NCI-H2227 (cell line): ENCODE measurements at regions not wholly inside any gene's neighbourhood (a gene's known extent, or its start where the extent isn't known, plus 50 kb on each side); places are given as distances from the start of the nearest gene placed in this dataset.
"Not testable (repeated sequence)": the region's sequence is repeated elsewhere in the genome, so short reads cannot be mapped to it uniquely, and the experiment has no call there.

Experiments
- DNase-seq: peaks from one replicate; lab custom pipeline; 2025; ENCODE audit not compliant: unreplicated experiment; lab: John Stamatoyannopoulos, UW

DNA sequence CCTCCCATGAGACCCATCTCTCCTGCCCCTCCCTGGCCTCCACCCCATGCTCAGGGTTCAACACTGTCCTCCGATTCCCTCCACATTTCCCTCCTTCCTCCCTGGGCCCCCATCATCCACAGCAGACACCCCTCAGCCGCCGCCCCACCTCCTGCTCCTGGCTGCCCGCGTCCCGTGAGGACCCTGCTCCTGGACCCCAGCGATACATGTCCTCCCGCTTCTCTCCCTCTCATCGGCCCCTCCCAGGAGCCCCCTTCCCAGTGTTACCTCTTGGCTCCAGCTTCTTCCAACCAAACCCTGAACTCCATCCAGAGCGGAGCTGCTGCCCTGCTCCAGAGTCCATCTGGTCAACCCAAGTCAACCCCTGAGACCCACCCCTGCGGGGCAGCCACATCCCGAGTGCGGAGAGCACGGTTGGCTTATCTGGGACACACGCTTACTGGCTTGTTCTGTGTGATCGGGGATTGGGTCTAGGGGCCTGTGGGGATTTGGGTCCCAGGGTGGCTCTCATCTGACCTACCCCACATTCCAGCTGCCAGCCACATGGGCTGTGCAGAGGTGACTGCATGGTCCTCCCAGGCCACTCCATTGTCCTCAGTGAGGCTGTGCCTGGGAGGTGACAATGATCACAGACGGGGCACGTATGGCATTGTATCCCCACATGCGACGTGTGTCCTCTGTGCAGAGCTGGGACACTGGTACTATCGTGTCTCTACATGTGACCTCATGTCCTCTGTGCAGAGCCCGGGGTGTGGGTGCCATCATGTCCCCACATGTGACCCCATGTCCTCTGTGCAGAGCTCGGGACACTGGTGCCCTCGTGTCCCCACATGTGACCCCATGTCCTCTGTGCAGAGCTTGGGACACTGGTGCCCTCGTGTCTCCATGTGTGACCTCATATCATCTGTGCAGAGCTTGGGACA, 333.6 kb downstream of the ADGRD1 start:
- no peak for DNase-seq

DNA sequence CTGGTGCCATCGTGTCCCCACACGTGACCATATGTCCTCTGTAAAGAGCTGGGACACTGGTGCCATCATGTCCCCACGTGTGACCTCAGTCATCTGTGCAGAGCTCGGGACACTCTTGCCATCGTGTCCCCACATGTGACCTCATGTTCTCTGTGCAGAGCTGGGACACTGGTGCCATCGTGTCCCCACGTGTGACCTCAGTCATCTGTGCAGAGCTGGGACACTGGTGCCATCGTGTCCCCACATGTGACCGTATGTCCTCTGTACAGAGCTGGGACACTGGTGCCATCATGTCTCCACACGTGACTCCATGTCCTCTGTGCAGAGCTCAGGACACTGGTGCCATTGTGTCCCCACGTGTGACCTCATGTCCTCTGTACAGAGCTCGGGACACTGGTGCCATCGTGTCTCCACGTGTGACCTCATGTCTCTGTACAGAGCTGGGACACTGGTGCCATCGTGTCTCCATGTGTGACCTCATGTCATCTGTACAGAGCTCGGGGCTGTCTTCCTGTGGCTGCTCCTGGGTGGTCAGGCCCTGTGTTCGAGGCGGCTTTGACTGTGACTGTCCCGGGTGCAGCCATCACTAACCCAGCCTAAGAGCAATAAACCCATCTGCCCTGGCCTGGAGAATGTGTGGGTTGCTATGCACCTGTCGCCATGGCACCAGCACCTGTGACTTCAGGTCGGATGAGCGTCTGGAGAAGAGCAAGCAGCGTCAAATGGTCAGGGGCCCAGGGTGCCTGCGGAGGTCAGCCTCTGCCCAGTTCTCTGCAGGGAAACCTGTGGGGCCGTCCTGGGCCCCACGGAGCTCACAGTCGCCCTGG, 334.4 kb downstream of the ADGRD1 start:
- DNase-seq = no peak

DNA sequence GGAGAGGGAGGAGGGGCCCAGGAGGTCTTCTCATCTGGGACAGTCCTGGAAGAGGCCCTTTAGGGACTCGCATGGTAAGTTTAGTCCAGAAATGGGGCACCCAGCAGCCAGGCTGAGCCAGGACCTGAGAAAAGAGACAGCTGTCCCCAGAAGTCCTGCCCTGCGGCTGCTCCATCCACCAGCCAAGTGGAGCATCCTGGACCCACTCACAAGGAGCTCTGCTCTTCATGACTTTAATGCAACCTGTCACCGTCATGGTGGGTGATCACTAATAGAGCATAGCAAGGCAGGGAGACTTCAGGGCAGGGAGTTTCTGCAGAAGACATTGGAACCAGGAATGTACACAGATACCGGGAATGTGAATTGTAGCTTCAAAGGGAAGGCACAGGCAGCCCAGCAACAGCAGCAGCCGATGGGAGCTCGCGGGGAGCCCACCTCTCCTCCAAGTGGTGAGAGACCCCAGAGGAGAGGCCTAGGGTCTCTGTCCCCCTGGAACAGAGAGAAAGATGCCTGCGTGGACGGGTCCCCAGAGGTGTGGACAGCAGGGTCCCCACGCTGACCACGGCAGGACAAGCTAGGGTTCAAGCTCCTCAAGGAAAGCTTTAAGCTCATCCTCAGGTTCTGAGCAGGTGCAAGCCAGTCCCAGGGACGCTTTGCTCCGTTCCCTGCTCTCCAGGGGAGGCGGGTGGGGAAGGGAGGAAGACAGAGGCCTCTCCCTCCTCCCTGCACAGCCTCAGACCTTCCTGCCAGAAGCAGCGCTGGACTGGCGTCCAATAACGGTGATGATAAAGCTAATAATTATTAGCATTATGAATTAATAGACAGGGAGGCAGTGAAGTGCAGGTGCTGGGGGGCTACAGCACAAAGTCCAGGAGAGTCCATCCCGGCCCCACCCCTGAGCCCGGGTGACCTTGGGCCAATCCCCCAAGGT, 335.3 kb downstream of the ADGRD1 start:
- not testable (repeated sequence) for DNase-seq

DNA sequence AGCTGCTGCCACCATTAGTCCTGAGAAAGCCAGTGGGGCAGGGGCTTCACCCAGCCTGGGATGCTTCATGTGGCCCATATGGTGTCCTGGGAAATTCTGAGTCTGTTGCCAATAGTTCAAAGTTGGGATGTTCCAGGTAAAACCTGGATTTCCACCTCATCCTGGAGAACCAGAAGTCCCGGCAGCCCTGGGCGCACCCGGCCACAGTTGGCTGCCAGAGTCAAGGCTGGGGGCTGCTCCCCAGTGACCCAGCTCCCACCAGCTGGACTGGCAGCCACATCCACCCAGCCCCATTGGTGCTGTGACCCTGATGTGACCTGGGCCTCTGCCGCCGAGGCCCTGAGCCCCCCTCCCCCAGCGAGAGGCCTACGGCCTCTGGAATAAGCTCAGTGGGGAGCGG, 336.1 kb downstream of the ADGRD1 start:
- not testable (repeated sequence) for DNase-seq

DNA sequence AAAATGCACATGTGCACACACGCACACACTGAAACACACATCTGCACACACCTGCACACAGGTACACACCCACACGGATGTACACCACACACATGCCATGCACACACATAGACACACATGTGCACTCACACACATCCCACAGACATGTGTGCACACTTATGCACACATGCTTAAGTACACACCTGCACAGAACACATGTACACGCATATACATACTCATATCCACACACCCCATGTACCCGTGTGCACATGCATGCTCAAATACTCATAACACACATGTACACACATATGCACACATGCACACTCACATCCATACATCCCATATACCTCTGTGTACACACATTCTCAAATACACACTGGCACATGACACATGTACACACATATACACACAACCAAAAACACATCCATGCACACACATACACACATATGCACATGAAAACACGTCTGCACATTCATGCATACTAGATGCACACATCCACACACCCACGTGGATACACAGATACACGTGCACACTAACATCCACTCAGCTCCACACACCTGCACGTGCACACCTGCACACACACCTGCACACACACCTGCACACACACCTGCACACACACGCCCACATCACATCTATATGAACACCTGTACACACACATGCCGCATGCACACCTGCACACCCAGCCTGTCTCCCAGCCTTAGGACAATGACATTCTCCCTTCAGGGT, 336.7 kb downstream of the ADGRD1 start:
- no peak for DNase-seq

DNA sequence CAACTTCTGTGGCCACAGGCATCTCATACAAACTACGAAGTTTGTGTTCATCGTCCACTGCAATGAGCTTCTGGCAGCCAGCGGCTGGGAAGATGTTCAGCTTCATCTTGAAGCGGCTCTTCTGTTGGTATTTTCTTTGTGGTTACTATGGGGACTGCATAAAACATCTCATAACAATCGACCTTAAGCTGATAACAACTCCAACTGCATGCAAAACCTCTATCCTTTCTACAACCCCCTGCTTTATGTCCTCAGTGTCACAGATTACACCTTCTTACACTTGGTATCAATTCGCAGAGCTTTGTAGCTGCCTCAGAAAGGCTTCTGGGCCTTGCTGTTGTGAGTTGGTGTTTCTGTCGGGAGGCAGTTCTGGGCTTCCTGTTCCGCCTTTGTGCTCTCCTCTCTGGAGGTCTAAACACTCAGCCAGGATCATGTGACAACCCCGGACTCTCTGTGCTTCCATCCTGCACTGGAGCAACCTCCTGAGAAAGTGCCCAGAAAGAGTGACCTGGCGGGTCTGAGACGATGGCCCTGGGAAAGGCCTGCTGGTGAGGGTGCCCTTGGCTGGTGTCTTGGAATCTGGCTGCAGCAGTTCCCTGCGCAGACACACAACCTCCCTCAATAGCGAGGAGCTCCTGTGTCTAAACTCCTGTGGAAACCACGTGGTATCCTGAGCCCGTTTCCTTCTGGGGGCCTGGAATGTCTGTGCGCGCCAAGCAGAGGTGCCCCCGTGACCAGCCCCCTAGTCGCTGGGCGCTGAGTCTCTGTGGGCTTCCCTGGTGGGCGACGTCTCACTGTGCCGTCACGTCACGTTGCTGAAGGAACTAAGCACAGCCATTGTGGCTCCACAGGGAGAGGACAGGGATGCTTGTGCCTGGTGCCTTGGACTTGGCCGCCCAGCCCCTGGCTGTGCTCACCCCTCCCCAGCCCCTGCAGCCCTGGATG, 339.6 kb downstream of the ADGRD1 start:
- not testable (repeated sequence) for DNase-seq

DNA sequence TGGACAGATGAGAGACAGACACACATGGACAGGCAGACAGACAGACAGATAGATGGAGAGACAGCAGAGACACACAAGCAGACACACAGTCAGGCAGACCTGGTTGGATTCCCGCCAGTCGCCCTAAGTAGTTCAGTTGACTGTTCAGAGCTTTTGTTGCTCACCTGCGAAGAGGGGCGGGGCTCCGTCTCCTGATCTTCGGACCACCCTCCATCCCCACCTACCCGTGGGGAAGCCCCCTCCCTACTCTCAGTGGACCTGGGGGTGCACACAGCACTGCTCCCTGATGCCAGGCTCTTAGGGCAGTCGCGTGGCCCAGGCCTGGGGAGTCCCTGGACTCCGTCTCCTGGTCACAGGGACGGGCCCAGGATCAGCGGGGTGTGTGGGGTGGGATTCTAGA, 341.0 kb downstream of the ADGRD1 start:
- DNase-seq = not testable (repeated sequence)

DNA sequence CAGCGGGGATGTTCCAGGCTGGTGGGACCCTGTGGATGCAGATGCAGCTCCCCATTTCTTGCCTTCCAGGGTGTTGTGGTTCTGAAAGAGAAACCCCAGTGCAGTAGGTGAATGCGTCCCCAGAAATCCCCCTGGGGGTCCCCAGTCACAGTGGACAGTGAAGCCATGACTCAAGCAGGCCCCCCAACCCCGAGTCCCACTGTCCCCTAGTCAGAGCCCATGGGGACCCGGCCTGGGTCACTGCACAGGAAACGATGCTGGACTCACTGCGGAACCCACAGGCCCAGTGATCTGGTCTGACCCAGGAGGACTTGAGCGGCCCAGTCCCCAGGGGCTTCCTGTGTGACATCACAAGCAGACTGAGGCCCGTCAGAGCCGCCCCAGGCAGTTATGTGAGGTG, 341.4 kb downstream of the ADGRD1 start:
- DNase-seq = not testable (repeated sequence)

DNA sequence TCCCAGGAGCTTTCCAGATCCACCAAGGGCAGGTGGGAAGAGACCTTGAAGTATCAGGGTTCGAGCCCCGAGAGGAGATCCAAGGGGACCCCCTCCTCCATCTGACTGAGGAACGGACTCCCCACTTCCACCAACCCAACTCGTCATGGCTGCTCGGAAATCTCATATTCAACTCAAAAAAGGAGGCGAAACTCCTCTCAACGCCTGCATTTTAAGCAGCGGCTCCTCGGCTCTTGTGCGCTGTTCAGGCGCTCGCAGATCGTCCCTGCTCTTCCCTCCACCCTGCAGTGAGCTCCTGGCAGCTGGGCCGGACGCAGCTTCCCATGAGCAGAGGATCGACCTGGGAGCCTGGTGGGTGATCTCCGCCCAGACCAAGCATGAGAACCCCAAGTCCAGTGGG, 341.9 kb downstream of the ADGRD1 start:
- DNase-seq = not testable (repeated sequence)

DNA sequence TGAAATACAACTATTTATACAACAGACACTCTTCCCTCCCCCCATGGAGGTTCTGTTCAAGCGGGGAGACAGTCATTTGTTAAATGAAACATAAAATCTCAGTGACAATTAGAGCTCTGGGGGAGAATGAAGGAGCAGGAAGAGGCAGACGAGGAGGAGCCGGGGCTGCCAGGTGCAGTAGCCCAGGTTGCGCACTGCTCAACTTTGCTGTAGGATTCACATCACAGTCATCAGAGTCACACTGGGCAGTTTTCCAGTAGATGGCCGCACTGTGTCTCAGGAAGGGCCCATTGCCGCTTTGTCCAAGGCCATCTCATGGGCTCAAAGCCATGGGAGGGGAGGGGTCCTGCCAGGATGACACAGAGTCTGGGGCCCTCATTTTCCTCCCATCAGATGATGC, 342.4 kb downstream of the ADGRD1 start:
- not testable (repeated sequence) for DNase-seq

DNA sequence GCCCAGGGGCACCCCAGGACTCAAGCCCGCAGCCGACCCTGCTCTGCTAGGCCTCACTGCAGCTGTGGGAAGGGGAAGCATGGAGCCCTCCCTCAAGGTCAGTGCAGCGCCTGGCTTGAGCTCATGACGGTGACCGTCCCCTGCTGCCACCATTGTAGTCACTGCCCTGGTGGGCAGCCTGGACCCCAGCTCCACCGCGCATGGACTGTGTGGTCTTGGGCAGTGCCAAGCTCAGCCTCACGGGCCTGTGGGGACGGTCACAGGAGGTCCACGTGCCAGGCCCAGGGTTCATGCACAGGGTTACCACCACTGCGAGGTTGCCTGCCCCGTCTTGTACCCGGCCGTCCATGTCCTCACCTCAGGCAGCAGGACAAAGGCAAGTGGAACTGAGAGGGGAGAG, 342.9 kb downstream of the ADGRD1 start:
- not testable (repeated sequence) for DNase-seq

DNA sequence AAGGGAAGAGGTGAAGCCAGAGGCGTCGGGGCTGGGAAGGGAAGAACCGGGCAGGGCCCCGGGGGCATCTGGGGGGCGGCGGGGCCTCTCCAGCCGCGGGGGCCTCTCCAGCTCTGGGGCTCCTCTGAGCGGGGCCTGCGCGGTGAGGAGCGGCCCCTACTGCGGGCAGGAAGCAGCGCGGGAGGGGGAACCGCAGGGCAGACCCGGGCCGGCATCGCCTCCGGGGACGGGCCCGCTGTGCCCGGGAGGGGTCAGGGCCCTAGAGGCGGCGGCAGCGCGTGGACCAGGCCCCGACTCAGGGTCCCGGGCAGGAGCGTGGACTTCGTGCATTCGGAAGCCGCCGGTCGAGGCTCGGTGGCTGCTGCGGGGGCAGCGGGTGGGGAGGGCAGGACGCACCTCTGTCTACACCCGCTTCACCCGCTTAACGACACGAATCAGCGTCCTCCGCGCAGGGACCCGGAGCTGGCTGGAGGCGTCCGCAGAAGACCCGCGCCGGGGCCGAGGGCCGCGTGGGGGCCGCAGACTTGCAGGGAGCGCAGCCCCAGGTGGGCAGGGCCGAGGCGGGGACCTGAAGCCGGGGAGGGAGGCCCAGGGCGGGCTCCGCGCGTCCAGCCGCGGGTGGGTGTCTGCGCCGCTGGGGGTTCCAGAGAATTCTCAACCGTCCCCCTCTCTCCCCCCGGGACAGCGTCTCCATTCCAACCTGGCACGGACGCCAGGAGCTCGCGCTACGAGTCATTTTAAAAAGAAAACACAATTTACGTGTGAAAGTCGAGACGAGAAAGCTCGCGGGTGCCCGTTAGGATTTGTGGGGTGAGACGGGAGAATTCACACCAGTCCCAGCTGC, 345.0 kb downstream of the ADGRD1 start:
- not testable (repeated sequence) for DNase-seq

DNA sequence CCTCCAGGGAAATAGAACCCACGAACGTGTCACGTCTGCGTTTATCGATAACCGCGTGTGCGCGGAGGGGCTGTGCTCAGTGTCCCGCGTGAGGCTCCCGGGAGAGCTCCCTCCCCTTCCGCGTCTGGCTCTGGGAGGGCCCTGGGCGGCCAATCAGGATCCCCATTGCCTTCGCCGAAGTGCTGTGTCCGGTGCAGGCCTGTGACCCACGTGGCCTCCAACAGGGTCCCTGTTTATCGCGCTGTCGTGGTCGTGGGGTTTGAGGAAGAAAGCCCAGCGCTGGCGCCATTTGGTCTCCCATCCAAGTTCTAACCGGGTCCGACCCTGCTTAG, 345.6 kb downstream of the ADGRD1 start:
- DNase-seq = not testable (repeated sequence)

DNA sequence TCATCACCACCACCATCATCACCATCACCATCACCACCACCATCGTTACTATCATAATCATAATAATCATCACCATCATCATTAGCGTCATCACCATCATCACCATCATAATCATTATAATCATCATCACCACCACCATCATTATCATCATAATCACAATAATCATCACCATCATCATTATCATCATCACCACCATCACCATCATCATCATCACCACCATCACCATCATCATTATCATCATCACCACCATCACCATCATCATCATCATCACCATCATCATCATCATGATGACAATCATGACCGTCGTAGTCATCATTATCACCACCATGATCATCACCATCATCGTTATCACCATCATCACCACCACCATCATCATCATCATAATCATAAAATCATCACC, 349.9 kb downstream of the ADGRD1 start:
- DNase-seq = not testable (repeated sequence)

DNA sequence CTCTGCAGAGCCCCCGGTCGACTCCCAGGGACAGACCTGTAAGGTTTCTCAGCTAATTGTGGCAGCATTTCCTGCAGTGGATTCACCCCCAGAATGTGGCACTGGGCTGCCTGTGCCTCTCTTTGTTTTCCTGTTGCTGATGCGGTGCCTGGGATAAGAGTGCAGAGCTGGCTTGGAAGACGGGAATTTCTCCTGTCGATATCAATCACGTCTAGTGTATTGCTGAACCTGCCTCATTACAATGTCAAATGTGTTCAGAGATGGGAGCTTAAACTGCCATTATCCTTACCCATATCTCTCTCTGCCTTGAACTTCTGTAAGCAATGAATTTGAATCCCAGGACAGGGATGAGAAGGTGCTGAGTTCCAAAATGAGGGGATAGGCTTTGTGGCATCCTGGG, 350.9 kb downstream of the ADGRD1 start:
- not testable (repeated sequence) for DNase-seq

DNA sequence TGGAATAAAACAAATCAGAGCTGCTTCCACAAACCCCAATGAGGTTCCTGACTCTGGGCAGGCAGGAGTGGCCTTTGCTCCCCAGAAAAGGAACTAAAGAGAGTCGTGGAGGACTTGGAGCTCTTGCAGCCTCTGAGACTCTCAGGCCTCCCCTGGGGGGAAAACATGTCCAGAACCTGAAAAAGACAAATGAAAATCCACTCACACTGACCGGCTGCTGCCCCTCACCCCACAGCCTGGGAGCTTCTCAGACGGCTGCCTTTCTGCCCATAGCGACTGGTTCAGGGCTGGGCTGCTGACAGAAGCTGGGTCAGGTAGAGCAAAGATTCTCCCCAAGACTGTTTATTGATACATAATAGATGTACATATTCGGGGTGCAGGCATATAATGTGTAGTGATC, 356.0 kb downstream of the ADGRD1 start:
- DNase-seq = no peak

DNA sequence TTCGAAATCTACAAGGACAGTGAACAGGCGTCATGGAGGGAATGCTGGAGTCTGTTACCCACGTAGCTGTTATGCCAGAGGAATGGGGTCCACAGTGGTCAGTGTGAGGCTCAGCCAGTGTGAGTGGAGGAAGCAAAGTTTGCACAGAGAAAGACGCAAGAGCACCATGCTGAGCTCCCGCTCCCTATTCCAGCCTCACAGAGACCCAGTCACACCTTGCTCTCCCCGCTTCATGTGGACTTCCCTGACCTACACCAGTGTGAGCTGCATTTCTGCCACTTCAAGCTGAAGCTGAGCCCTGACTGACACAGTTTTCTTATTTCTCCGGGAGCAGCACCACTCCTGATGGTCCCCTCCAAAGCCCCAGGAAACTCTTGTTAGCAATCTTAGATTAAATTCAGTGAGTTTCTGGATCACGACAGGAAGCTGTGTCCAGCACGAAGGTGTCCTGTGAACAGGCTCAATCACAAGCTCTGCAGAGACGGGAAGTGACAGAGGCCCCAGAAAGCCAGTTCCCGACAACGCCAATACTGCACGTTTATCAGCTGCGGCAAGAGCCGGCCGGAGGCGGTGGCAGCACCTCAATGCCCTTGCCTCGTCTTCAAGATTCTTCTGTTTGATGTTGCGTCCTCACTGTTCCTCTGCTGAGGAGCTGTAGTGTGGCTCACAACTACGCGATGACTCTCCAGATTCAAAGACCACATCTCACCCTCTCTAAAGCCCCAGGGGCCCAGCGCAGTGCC, 356.7 kb downstream of the ADGRD1 start:
- not testable (repeated sequence) for DNase-seq

DNA sequence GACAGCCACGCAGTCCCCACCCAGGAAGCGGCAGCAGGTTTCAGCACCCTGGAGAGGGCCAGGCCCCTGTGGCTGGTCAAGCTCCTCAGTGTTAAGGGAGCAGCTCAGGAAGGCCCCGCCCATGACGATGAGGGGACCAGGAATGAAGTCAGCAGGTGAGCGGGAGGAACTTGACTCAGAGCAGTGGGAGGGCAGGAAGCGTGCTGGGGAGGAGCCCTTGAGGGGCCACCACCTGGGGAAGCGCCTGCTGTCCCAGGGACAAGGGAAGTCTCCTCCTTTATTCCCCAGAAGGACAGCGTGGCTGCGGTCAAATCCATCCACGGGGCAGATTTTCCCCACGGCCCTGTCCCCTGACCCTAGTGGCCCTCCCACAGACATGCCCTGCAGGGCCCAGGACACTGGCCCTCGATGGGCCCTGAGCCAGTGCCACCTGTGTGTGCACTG, 357.6 kb downstream of the ADGRD1 start:
- DNase-seq = not testable (repeated sequence)
